ENCODE measurements at regions not wholly inside any gene's neighbourhood (a gene's known extent, or its start where the extent isn't known, plus 50 kb on each side); places are given as distances from the start of the nearest gene placed in this dataset.
"Not testable (repeated sequence)": the region's sequence is repeated elsewhere in the genome, so short reads cannot be mapped to it uniquely, and the experiment has no call there.

DNA sequence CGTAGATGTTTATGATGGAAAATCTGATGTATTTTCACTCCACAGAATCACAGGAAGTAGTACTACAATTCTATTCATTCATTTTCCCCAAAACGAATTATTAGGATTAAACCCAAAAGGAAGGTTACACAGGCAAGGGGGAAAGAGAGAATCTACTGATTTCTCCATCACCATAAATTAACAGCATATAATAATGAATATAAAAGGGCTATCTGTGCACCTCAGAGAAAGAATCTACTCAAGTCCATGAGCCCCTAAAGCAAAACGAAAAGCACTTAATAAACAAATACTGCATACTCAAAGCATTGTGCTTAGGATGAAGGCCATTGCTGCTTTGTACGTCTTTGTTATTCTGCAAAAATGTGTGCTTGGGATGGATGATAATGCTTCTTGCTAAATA, 740.5 kb upstream of the SEMA6A start:
- H3F3A ChIP-seq (ENCODE audit: insufficient read depth, low read length, poor library complexity, severe bottlenecking): no peaks in the 10 kb centered on the region
- H4K20me1 ChIP-seq (ENCODE audit: insufficient read depth): no peaks in the 10 kb centered on the region
- no peaks in the 10 kb centered on the region for H3K36me3 ChIP-seq (ENCODE audit: insufficient read depth, low read length)
- H2AFZ ChIP-seq (ENCODE audit: low read depth, low read length): no peak overlapping the region
- no peak overlapping the region for H3K9ac ChIP-seq (ENCODE audit: low read length)
- H3K4me3 ChIP-seq (ENCODE audit: low read length): no peak overlapping the region
- no peak overlapping the region for H3K4me2 ChIP-seq (ENCODE audit: low read length)
- no peaks in the 10 kb centered on the region for H3K9me2 ChIP-seq (ENCODE audit: insufficient read depth, low read length)
- no peaks in the 10 kb centered on the region for H3K79me2 ChIP-seq (replicated peaks; ENCODE audit: insufficient read depth, low read length)
- no peaks in the 10 kb centered on the region for H3K27me3 ChIP-seq (ENCODE audit: insufficient read depth, low read depth, low read length)
- H3K9me3 ChIP-seq (ENCODE audit: low read length): no peaks in the 10 kb centered on the region
- no peak overlapping the region for H3K27ac ChIP-seq (ENCODE audit: low read length)
- no peak for TF ChIP-seq MXI1 (conservative IDR thresholded peaks at IDR 0.05; ENCODE audit: poor library complexity, severe bottlenecking)
- TF ChIP-seq RAD21 (conservative IDR thresholded peaks at IDR 0.05): no peak
- no peak for TF ChIP-seq POLR2AphosphoS5 (IDR thresholded peaks at IDR 0.05)
- no peak for TF ChIP-seq EP300 (conservative IDR thresholded peaks at IDR 0.05; ENCODE audit: poor library complexity, severe bottlenecking)
- TF ChIP-seq, protein P1, sequence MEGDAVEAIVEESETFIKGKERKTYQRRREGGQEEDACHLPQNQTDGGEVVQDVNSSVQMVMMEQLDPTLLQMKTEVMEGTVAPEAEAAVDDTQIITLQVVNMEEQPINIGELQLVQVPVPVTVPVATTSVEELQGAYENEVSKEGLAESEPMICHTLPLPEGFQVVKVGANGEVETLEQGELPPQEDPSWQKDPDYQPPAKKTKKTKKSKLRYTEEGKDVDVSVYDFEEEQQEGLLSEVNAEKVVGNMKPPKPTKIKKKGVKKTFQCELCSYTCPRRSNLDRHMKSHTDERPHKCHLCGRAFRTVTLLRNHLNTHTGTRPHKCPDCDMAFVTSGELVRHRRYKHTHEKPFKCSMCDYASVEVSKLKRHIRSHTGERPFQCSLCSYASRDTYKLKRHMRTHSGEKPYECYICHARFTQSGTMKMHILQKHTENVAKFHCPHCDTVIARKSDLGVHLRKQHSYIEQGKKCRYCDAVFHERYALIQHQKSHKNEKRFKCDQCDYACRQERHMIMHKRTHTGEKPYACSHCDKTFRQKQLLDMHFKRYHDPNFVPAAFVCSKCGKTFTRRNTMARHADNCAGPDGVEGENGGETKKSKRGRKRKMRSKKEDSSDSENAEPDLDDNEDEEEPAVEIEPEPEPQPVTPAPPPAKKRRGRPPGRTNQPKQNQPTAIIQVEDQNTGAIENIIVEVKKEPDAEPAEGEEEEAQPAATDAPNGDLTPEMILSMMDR (IDR thresholded peaks at IDR 0.05; ENCODE audit: poor library complexity, severe bottlenecking): no peak
- TF ChIP-seq EZH2 (IDR thresholded peaks at IDR 0.05; ENCODE audit: borderline replicate concordance, insufficient read depth, low read length, poor library complexity, severe bottlenecking): no peak
- TF ChIP-seq TAF1 (IDR thresholded peaks at IDR 0.05; ENCODE audit: low read depth): no peak
- TF ChIP-seq SMC3 (conservative IDR thresholded peaks at IDR 0.05; ENCODE audit: poor library complexity): no peak
- no peak for TF ChIP-seq REST (IDR thresholded peaks at IDR 0.05; ENCODE audit: borderline replicate concordance)

- not testable (repeated sequence) for H3K9ac ChIP-seq (ENCODE audit: low read length); H3K4me2 ChIP-seq (ENCODE audit: low read length); H3K9me3 ChIP-seq (ENCODE audit: low read length); H3F3A ChIP-seq (ENCODE audit: insufficient read depth, low read length, poor library complexity, severe bottlenecking); H3K27ac ChIP-seq (ENCODE audit: low read length); H3K4me3 ChIP-seq (ENCODE audit: low read length); H2AFZ ChIP-seq (ENCODE audit: low read depth, low read length); H3K9me2 ChIP-seq (ENCODE audit: insufficient read depth, low read length); H4K20me1 ChIP-seq (ENCODE audit: insufficient read depth); H3K79me2 ChIP-seq (replicated peaks; ENCODE audit: insufficient read depth, low read length); H3K36me3 ChIP-seq (ENCODE audit: insufficient read depth, low read length); H3K27me3 ChIP-seq (ENCODE audit: insufficient read depth, low read depth, low read length)
Measured at GRCh38 chr5:117304512-117305107, 730.0 kb upstream of the SEMA6A start.

GRCh38 chr5:117302949-117303348, 728.3 kb upstream of the SEMA6A start:
- Histone ChIP-seq H3K79me2 (replicated peaks; ENCODE audit: insufficient read depth, low read length) (no peaks in the 10 kb centered on the region), H3K36me3 (ENCODE audit: insufficient read depth, low read length) (no peaks in the 10 kb centered on the region), H3K27ac (ENCODE audit: low read length) (no peak overlapping the region), H4K20me1 (ENCODE audit: insufficient read depth) (no peaks in the 10 kb centered on the region), H3K9me2 (ENCODE audit: insufficient read depth, low read length) (no peaks in the 10 kb centered on the region), H3K4me3 (ENCODE audit: low read length) (no peak overlapping the region), H3F3A (ENCODE audit: insufficient read depth, low read length, poor library complexity, severe bottlenecking) (peaks cover 3% of the 10 kb centered on the region), H2AFZ (ENCODE audit: low read depth, low read length) (no peak overlapping the region), H3K27me3 (ENCODE audit: insufficient read depth, low read depth, low read length) (no peaks in the 10 kb centered on the region), H3K9me3 (ENCODE audit: low read length) (no peaks in the 10 kb centered on the region), H3K9ac (ENCODE audit: low read length) (no peak overlapping the region), H3K4me2 (ENCODE audit: low read length) (no peak overlapping the region)
- TF ChIP-seq TAF1 (IDR thresholded peaks at IDR 0.05; ENCODE audit: low read depth) (no peak), POLR2AphosphoS5 (IDR thresholded peaks at IDR 0.05) (no peak), MXI1 (conservative IDR thresholded peaks at IDR 0.05; ENCODE audit: poor library complexity, severe bottlenecking) (no peak), EZH2 (IDR thresholded peaks at IDR 0.05; ENCODE audit: borderline replicate concordance, insufficient read depth, low read length, poor library complexity, severe bottlenecking) (no peak), SMC3 (conservative IDR thresholded peaks at IDR 0.05; ENCODE audit: poor library complexity) (no peak), REST (IDR thresholded peaks at IDR 0.05; ENCODE audit: borderline replicate concordance) (no peak)
- TF ChIP-seq, protein P1 (IDR thresholded peaks at IDR 0.05; ENCODE audit: poor library complexity, severe bottlenecking): no peak
